ENCODE measurements at regions not wholly inside any gene's neighbourhood (a gene's known extent, or its start where the extent isn't known, plus 50 kb on each side); places are given as distances from the start of the nearest gene placed in this dataset.

- 0 out of 2 replicates have a peak, but pooled peaks have one; percentile 46 for TF ChIP-seq MEF2A (IDR thresholded peaks at IDR 0.05; ENCODE audit: insufficient read depth, low read depth, low read length)
- no peak for TF ChIP-seq ELK1 (IDR thresholded peaks at IDR 0.05; ENCODE audit: low read depth, low read length)
- peak; percentile 62 for TF ChIP-seq CREM (IDR thresholded peaks at IDR 0.05; ENCODE audit: low read depth)
- TF ChIP-seq MEF2B (IDR thresholded peaks at IDR 0.05; ENCODE audit: partially characterized antibody, poor library complexity, severe bottlenecking): peak; percentile 54
- 0 out of 2 replicates have a peak, but pooled peaks have one; percentile 38 for TF ChIP-seq TCF12 (IDR thresholded peaks at IDR 0.05; ENCODE audit: low read depth, low read length)
- TF ChIP-seq ZNF24 (IDR thresholded peaks at IDR 0.05): no peak
- TF ChIP-seq SKIL (IDR thresholded peaks at IDR 0.05; ENCODE audit: low read depth, poor library complexity, severe bottlenecking): peak; percentile 28
- TF ChIP-seq MYC (IDR thresholded peaks at IDR 0.05; ENCODE audit: insufficient read depth, insufficient read length, insufficient replicate concordance, low read length, severe bottlenecking): no peak
- TF ChIP-seq BCL11A (IDR thresholded peaks at IDR 0.05; ENCODE audit: low read depth, low read length): 0 out of 2 replicates have a peak, but pooled peaks have one; percentile 13
- TF ChIP-seq CHD1 (IDR thresholded peaks at IDR 0.05; ENCODE audit: low read depth, low read length): no peak
- TF ChIP-seq IKZF2 (IDR thresholded peaks at IDR 0.05): peak; percentile 65 to 75; a peak in 3 of 4 replicates
- TF ChIP-seq RELB (IDR thresholded peaks at IDR 0.05; ENCODE audit: low read depth): peak; percentile 61; the same call in 1 of the 2 replicates
- TF ChIP-seq SREBF1 (IDR thresholded peaks at IDR 0.05; ENCODE audit: low read length): no peak
- no peak for TF ChIP-seq PBX3 (IDR thresholded peaks at IDR 0.05; ENCODE audit: insufficient replicate concordance, low read depth, low read length)
- TF ChIP-seq POLR2AphosphoS2 (IDR thresholded peaks at IDR 0.05; ENCODE audit: low read depth, low read length): no peak
- TF ChIP-seq BACH1 (IDR thresholded peaks at IDR 0.05; ENCODE audit: borderline replicate concordance): no peak
- no peak for TF ChIP-seq STAT1 (conservative IDR thresholded peaks at IDR 0.05)
- no peak for TF ChIP-seq NRF1 (conservative IDR thresholded peaks at IDR 0.05; ENCODE audit: low read depth, low read length)
- TF ChIP-seq ETV6 (conservative IDR thresholded peaks at IDR 0.05 in 1 of 2, IDR thresholded peaks at IDR 0.05 in 1 of 2; ENCODE audit: borderline replicate concordance in 1 of 2, low read depth in 1 of 2): no peak
- TF ChIP-seq MTA2 (IDR thresholded peaks at IDR 0.05; ENCODE audit: low read depth): peak; percentile 95
- no peak for TF ChIP-seq SRF (IDR thresholded peaks at IDR 0.05; ENCODE audit: low read depth in 2 of 2, low read length in 2 of 2)
Measured at GRCh38 chr1:199273837-199274379, 635.1 kb downstream of the PTPRC start (continued).
